HepG2 (cell line): ENCODE measurements at regions not wholly inside any gene's neighbourhood (a gene's known extent, or its start where the extent isn't known, plus 50 kb on each side); places are given as distances from the start of the nearest gene placed in this dataset.

Source experiments
- CTCF ChIP-seq: sonication (generic); formaldehyde crosslinking; IDR thresholded peaks from 2 replicates; pipeline ENCODE4 v1.5.0; 2020; ENCODE audit warnings: mild to moderate bottlenecking, missing genetic modification reagents, moderate library complexity
- ELF4 ChIP-seq: sonication (generic); formaldehyde crosslinking; IDR thresholded peaks from 2 replicates; pipeline ENCODE4 v1.5.0; 2020; ENCODE audit warnings: missing genetic modification reagents, mild to moderate bottlenecking, moderate library complexity, borderline replicate concordance
- GTF2F1 ChIP-seq: fragments of 150-350 bp; IDR thresholded peaks from 2 replicates; pipeline ENCODE4 v1.6.1; 2014; ENCODE audit warnings: low read length
- SRF ChIP-seq: IDR thresholded peaks from 2 replicates; pipeline ENCODE4 v1.6.1; 2011; ENCODE audit warnings: mild to moderate bottlenecking, low read depth, low read length, moderate library complexity
- YEATS4 ChIP-seq: sonication (generic); formaldehyde crosslinking; IDR thresholded peaks from 2 replicates; pipeline ENCODE4 v1.4.0; 2020; ENCODE audit warnings: missing genetic modification reagents, borderline replicate concordance
- ZBTB33 ChIP-seq: sonication (generic); formaldehyde crosslinking; IDR thresholded peaks from 2 replicates; pipeline ENCODE4 v1.4.0; 2020; ENCODE audit warnings: missing genetic modification reagents
- ZNF142 ChIP-seq: sonication (generic); formaldehyde crosslinking; IDR thresholded peaks from 2 replicates; pipeline ENCODE4 v1.4.0; 2020; ENCODE audit warnings: missing genetic modification reagents

- TF ChIP-seq ELF4 (no peak), CTCF (CRISPR knock-in tag) (no peak), SRF (no peak), YEATS4 (CRISPR knock-in tag) (no peak), GTF2F1 (no peak), ZBTB33 (CRISPR knock-in tag) (no peak), ZNF142 (no peak)
These were observed 397.5 kb upstream of the PLXNA2 start for GRCh38 chr1:208641579-208642280.
